IMR-90 (cell line): ENCODE measurements at regions not wholly inside any gene's neighbourhood (a gene's known extent, or its start where the extent isn't known, plus 50 kb on each side); places are given as distances from the start of the nearest gene placed in this dataset.

Source experiments
- ATAC-seq: fragments of 200-7000 bp; cut with Tn5 transposase; 2 replicates; pipeline ENCODE4 v1.9.1; 2020; ENCODE audit warnings: low read depth, mild to moderate bottlenecking, moderate library complexity
- BruUV-seq: library from RNA; stranded (reverse); fragments of 400-500 nt; replicated peaks from 2 replicates; lab custom pipeline; 2021; lab: Mats Ljungman, UMichigan
- CTCF ChIA-PET: fragments of 300-600 bp; formaldehyde crosslinking; extraction: SDS; loops from one replicate; lab custom pipeline; 2021; ENCODE audit warnings: antibody characterized with exemption; lab: Yijun Ruan, JAX
- POLR2A ChIA-PET: fragments of 300-600 bp; sonication (Branson Sonifier 250); formaldehyde crosslinking; loops from one replicate; lab custom pipeline; 2022; ENCODE audit warnings: antibody characterized with exemption; ENCODE audit not compliant: unreplicated experiment; lab: Charles Lee
- DNase-seq: peaks from one replicate; pipeline ENCODE4 v3.0.0; 2013
- H2AFZ ChIP-seq: replicated peaks from 2 replicates; pipeline ENCODE3; 2013; ENCODE audit warnings: low read length, mild to moderate bottlenecking; ENCODE audit not compliant: poor library complexity
- H2AK5ac ChIP-seq: 2 replicates; pipeline ENCODE4 v1.6.1; 2013; ENCODE audit warnings: low read depth, low read length, inconsistent platforms
- H2AK9ac ChIP-seq: replicated peaks from 2 replicates; pipeline ENCODE3; 2013; ENCODE audit warnings: mild to moderate bottlenecking, low read depth, low read length, moderate library complexity; ENCODE audit not compliant: poor library complexity
- H2BK120ac ChIP-seq: 2 replicates; pipeline ENCODE4 v1.6.1; 2013; ENCODE audit warnings: low read depth, low read length, inconsistent platforms
- H2BK15ac ChIP-seq: 3 replicates; pipeline ENCODE4 v1.6.1; 2013; ENCODE audit warnings: low read depth, low read length, inconsistent platforms
- H2BK20ac ChIP-seq: 2 replicates; pipeline ENCODE4 v1.6.1; 2013; ENCODE audit warnings: low read depth, mild to moderate bottlenecking, inconsistent platforms, low read length, moderate library complexity
- H2BK5ac ChIP-seq: 2 replicates; pipeline ENCODE4 v1.6.1; 2013; ENCODE audit warnings: mild to moderate bottlenecking, low read depth, low read length, inconsistent platforms; ENCODE audit not compliant: poor library complexity, severe bottlenecking
- H3K14ac ChIP-seq: replicated peaks from 2 replicates; pipeline ENCODE4 v1.6.1; 2013; ENCODE audit warnings: low read depth, low read length, inconsistent platforms
- H3K18ac ChIP-seq: 2 replicates; pipeline ENCODE4 v1.6.1; 2013; ENCODE audit warnings: low read depth, low read length, control low read depth
- H3K23ac ChIP-seq: 2 replicates; pipeline ENCODE4 v1.6.1; 2013; ENCODE audit warnings: low read depth, low read length, inconsistent platforms
- H3K27ac ChIP-seq: 2 replicates; pipeline ENCODE4 v1.5.1; 2013; ENCODE audit warnings: mild to moderate bottlenecking, control low read depth, low read length; ENCODE audit not compliant: insufficient read depth
- H3K27me3 ChIP-seq: 2 replicates; pipeline ENCODE4 v1.6.1; 2013; ENCODE audit warnings: low read length; ENCODE audit not compliant: control insufficient read depth, insufficient read depth
- H3K36me3 ChIP-seq: 2 replicates; pipeline ENCODE4 v1.6.1; 2013; ENCODE audit warnings: low read length, mixed read lengths; ENCODE audit not compliant: control insufficient read depth, insufficient read depth
- H3K4ac ChIP-seq: 2 replicates; pipeline ENCODE4 v1.6.1; 2013; ENCODE audit warnings: low read depth, low read length, inconsistent platforms
- H3K4me1 ChIP-seq: 2 replicates; pipeline ENCODE4 v1.6.1; 2013; ENCODE audit warnings: low read length, mixed read lengths; ENCODE audit not compliant: control insufficient read depth, insufficient read depth
- H3K4me2 ChIP-seq: 2 replicates; pipeline ENCODE4 v1.6.1; 2013; ENCODE audit warnings: low read depth, mild to moderate bottlenecking, control low read depth, low read length, moderate library complexity
- H3K4me3 ChIP-seq: 2 replicates; pipeline ENCODE4 v1.5.1; 2013; ENCODE audit warnings: low read depth, mild to moderate bottlenecking, control low read depth, low read length, moderate library complexity; ENCODE audit not compliant: insufficient read depth
- H3K56ac ChIP-seq: 2 replicates; pipeline ENCODE4 v1.6.1; 2013; ENCODE audit warnings: low read length, inconsistent platforms; ENCODE audit not compliant: insufficient read depth; ENCODE audit errors: extremely low read depth
- H3K79me1 ChIP-seq, 2 experiments: 2 replicates each; pipeline ENCODE4 v1.6.1; 2013; ENCODE audit warnings: low read length in 2 of 2, inconsistent platforms in 1 of 2, low read depth in 1 of 2
- H3K9ac ChIP-seq: 2 replicates; pipeline ENCODE4 v1.6.1; 2013; ENCODE audit warnings: low read depth, low read length, control low read depth
- H3K9me1 ChIP-seq: 2 replicates; pipeline ENCODE4 v1.6.1; 2013; ENCODE audit warnings: low read length, inconsistent platforms; ENCODE audit not compliant: insufficient read depth
- H3K9me3 ChIP-seq: 2 replicates; pipeline ENCODE4 v1.6.1; 2013; ENCODE audit warnings: low read length; ENCODE audit not compliant: control insufficient read depth, insufficient read depth
- H4K20me1 ChIP-seq: 2 replicates; pipeline ENCODE4 v1.6.1; 2013; ENCODE audit warnings: low read length, inconsistent platforms; ENCODE audit not compliant: insufficient read depth
- H4K5ac ChIP-seq: 2 replicates; pipeline ENCODE4 v1.6.1; 2013; ENCODE audit warnings: mild to moderate bottlenecking, low read depth, low read length, control low read depth
- H4K8ac ChIP-seq, 2 experiments: 2 replicates each; pipeline ENCODE4 v1.6.1; 2013; ENCODE audit warnings: low read depth in 2 of 2, low read length in 2 of 2, control low read depth in 1 of 2, inconsistent platforms in 1 of 2
- H4K91ac ChIP-seq: 2 replicates; pipeline ENCODE4 v1.6.1; 2013; ENCODE audit warnings: low read depth, low read length, inconsistent platforms; ENCODE audit not compliant: insufficient read depth
- USF2 ChIP-seq: fragments of 150-350 bp; IDR thresholded peaks from 2 replicates; pipeline ENCODE4 v1.6.1; 2017; ENCODE audit warnings: mild to moderate bottlenecking, antibody characterized with exemption, low read length, low read depth
- WGBS, 2 experiments: methylation state at CpG; one replicate each; pipeline versions ENCODE4 v1.1.5 to v1.1.7; 2013; ENCODE audit warnings: missing lambda C conversion rate in 2 of 2; ENCODE audit not compliant: insufficient read length in 1 of 2; ENCODE audit errors: extremely low coverage in 2 of 2; 5-methylcytosine and 5-hydroxymethylcytosine counted together
- dilution Hi-C: fragments of 300-500 bp; cut with HindIII; formaldehyde crosslinking; loops from one replicate; pipeline ENCODE4 v1.14.3; 2018; ENCODE audit warnings: low sequenced_read_pairs; ENCODE audit not compliant: unreplicated experiment
- in situ Hi-C: fragments of 300-500 bp; cut with MboI; formaldehyde crosslinking; loops from 3 replicates; pipeline ENCODE4 v1.14.3; 2019; ENCODE audit warnings: low sequenced_read_pairs, inconsistent platforms, mixed read lengths
- intact Hi-C: fragments of 100-400 bp; cut with micrococcal nuclease; formaldehyde crosslinking; loops from 2 replicates; pipeline ENCODE4 v1.10.0; 2022

GRCh38 chr5:1987471-1987870, 104.7 kb upstream of the IRX4 start:
- intact Hi-C loops (no loop called here), in situ Hi-C loops (no loop called here), dilution Hi-C loops (no loop called here)
- Histone ChIP-seq H2BK120ac (no peak overlapping the region), H3K4me1 (no peaks in the 10 kb centered on the region), H2AFZ (no peak overlapping the region), H2BK20ac (no peak overlapping the region), H3K23ac (no peak overlapping the region), H3K18ac (no peak overlapping the region), H3K9me1 (no peaks in the 10 kb centered on the region), H3K27ac (no peak overlapping the region), H3K27me3 (no peaks in the 10 kb centered on the region), H3K79me1 (no peaks in the 10 kb centered on the region), H2BK5ac (no peak overlapping the region), H3K4ac (no peak overlapping the region), H3K4me3 (no peak overlapping the region), H3K9me3 (no peaks in the 10 kb centered on the region; the same call in 1 of the 2 replicates), H3K4me2 (no peak overlapping the region), H3K9ac (no peak overlapping the region), H3K14ac (no peak overlapping the region), H2BK15ac (no peak overlapping the region), H2AK5ac (no peak overlapping the region), H3K56ac (no peak overlapping the region), H4K5ac (no peak overlapping the region), H3K36me3 (no peaks in the 10 kb centered on the region), H2AK9ac (no peak overlapping the region), H4K8ac (no peak overlapping the region), H4K20me1 (no peaks in the 10 kb centered on the region), H4K91ac (no peak overlapping the region)
- CTCF ChIA-PET, result interaction anchor here (0.7 kb wide), 1 partner anchor 222 kb away, joined by 3 read pairs; no protein-coding TSS in a partner anchor
- TF ChIP-seq USF2, result no peak
- POLR2A ChIA-PET, result no interaction called here
- no TSS peak for BruUV-seq
- WGBS, 2 experiments, result 20% methylated on average over 1 of the region's 5 CpGs; no CpG with 5 or more reads in 1 of the 2 experiments
- DNase-seq (no peak), ATAC-seq (no peak)
